ENCODE measurements at regions not wholly inside any gene's neighbourhood (a gene's known extent, or its start where the extent isn't known, plus 50 kb on each side); places are given as distances from the start of the nearest gene placed in this dataset.

- TF ChIP-seq CUX1 (IDR thresholded peaks at IDR 0.05; ENCODE audit: insufficient replicate concordance, low read depth, low read length) (no peak), SPI1 (IDR thresholded peaks at IDR 0.05; ENCODE audit: borderline replicate concordance, insufficient read depth, low read depth, low read length) (no peak)
Measured at GRCh38 chr6:66788579-66788978, 1081.6 kb upstream of the EYS start (continued).

- no peak for DNase-seq (ENCODE audit: low read depth, low spot score)
- ChIA-PET RAD21 (ENCODE audit: unreplicated experiment) (no interaction called here), CTCF (no interaction called here), POLR2A (no interaction called here), SMC1A (ENCODE audit: uncharacterized antibody, unreplicated experiment) (no interaction called here)
- Histone ChIP-seq H3K4me1 (ENCODE audit: control insufficient read depth, insufficient read depth, low read length) (no peaks in the 10 kb centered on the region), H4K20me1 (ENCODE audit: control insufficient read depth, insufficient read depth) (no peaks in the 10 kb centered on the region), H2AFZ (ENCODE audit: control insufficient read depth, low read depth, low read length) (no peak overlapping the region), H3K9me3 (replicated peaks; ENCODE audit: control insufficient read depth, insufficient read depth, low read length) (no peaks in the 10 kb centered on the region), H3K27ac (ENCODE audit: control insufficient read depth, insufficient read depth) (no peak overlapping the region), H3K79me2 (ENCODE audit: control insufficient read depth, insufficient read depth, low read length) (no peaks in the 10 kb centered on the region), H3K9ac (ENCODE audit: control insufficient read depth, insufficient read depth, low read length) (no peak overlapping the region), H3K36me3 (ENCODE audit: control insufficient read depth in 2 of 2, insufficient read depth in 2 of 2, low read length in 1 of 2) (no peaks in the 10 kb centered on the region), H3K27me3 (replicated peaks in 1 of 2; ENCODE audit: control insufficient read depth in 2 of 2, insufficient read depth in 2 of 2, low read length in 1 of 2) (no peaks in the 10 kb centered on the region), H3K4me3 (no peak overlapping the region), H3K4me2 (ENCODE audit: control insufficient read depth, insufficient read depth) (no peak overlapping the region)
- no peak for ATAC-seq
- FAIRE-seq, result no peak
- intact Hi-C loops (cut with micrococcal nuclease; ENCODE audit: unreplicated experiment), result no loop called here
- BruUV-seq (replicated peaks), result no TSS peak
- WGBS (ENCODE audit: insufficient coverage, insufficient replicate concordance, low lambda C conversion rate, missing lambda C conversion rate), result 12% methylated on average over 2 of the region's 2 CpGs
- in situ Hi-C loops (cut with MboI), result no loop called here
- TF ChIP-seq FOXK2 (IDR thresholded peaks at IDR 0.05) (no peak), KDM1A (IDR thresholded peaks at IDR 0.05; ENCODE audit: borderline replicate concordance) (no peak), ZNF622 (IDR thresholded peaks at IDR 0.05) (no peak)
Measured at GRCh38 chr6:66772800-66773199, 1065.8 kb upstream of the EYS start.
